NCI-H128 (cell line): ENCODE measurements at regions not wholly inside any gene's neighbourhood (a gene's known extent, or its start where the extent isn't known, plus 50 kb on each side); places are given as distances from the start of the nearest gene placed in this dataset.
"Not testable (repeated sequence)": the region's sequence is repeated elsewhere in the genome, so short reads cannot be mapped to it uniquely, and the experiment has no call there.

Experiments used
- DNase-seq: peaks from one replicate; lab custom pipeline; 2025; ENCODE audit not compliant: unreplicated experiment; lab: John Stamatoyannopoulos, UW

DNA sequence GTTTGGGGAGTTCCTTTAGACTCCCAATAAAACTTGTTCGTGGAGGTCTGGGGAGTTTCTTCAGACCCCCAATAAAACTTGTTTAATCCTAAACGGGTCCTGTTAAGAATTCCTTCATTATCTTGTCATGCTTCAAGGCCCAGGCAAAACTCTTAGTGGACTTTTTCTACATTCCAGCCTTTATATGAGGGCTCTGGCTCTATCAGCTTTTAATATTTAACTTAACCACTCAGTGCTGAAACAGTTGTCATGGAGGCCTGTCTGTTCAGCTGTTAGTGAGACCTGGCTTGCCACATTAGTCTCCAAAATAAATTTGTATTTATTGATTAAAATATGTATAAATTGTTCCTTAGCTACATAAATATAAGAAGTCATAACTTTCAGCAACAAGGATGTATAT, 1385.1 kb downstream of the REEP3 start:
- not testable (repeated sequence) for DNase-seq

DNA sequence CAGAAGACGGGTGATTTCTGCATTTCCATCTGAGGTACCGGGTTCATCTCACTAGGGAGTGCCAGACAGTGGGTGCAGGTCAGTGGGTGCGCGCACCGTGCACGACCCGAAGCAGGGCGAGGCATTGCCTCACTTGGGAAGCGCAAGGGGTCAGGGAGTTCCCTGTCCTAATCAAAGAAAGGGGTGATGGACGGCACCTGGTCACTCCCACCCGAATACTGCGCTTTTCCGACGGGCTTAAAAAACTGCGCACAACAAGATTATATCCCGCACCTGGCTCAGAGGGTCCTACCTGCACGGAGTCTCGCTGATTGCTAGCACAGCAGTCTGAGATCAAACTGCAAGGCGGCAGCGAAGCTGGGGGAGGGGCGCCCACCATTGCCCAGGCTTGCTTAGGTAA, 1403.1 kb downstream of the REEP3 start:
- not testable (repeated sequence) for DNase-seq

GRCh38 chr10:64952042-64952441, 1430.8 kb downstream of the REEP3 start:
- no peak for DNase-seq

DNA sequence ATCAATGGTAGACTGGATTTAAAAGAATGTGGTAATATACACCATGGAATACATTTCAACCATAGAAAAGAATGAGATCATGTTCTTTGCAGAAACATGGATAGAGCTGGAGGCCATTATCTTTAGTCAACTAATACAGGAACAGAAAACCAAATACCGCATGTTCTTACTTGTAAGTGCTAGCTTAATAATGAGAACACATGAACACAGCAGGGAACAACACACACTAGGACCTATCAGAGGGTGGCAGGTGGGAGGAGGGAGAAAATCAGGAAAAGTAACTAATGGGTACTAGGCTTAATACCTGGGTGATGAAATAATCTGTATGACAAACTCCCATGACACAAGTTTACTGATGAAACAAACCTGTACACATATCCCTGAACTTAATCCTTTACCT, 1435.2 kb downstream of the REEP3 start:
- DNase-seq: no peak

GRCh38 chr10:64959116-64959515, 1437.9 kb downstream of the REEP3 start:
- no peak for DNase-seq

- DNase-seq: no peak
Observed at GRCh38 chr10:64959883-64960282, 1438.7 kb downstream of the REEP3 start.

GRCh38 chr10:64973391-64973790, 1452.2 kb downstream of the REEP3 start:
- no peak for DNase-seq

DNA sequence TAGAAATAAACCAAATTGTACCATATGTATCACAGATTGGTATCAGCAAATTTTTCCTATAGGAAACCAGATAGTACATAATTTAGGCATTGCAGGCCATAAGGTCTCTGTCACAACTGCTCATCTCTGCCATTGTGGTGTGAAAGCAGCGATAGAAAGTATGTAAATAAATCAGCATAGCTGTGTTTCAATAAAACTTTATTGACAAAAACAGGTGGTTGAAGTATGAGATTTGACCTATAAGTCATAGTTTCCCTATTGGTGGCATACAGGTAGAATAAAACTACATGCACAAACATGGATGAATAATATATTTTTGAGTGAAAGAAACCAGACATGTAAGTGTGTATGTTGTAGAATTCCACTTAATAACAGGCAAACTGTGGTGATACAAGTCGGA, 1454.9 kb downstream of the REEP3 start:
- DNase-seq: no peak

GRCh38 chr10:64977915-64978314, 1456.7 kb downstream of the REEP3 start:
- no peak for DNase-seq

- DNase-seq: no peak
Observed at GRCh38 chr10:64996886-64997285, 1475.7 kb downstream of the REEP3 start.

DNA sequence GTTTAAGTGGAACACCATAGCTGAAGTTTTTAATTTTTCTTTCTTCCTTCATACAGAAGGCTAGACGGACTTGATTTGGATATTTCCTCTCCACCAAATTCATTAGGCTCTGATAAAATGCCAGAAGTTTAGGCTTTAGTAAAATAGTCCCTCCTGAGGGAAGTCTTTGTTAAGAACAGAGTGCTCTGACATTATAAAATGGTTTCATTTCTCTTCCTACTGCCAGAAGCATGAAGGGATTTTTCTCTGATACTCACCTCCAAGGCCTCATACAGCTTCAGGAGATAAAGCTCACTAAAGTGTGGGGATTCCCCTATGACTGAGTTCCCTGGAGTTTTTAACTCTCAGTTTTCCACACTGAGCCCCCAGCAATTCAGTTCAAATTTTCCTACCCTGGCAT, 1489.6 kb downstream of the REEP3 start:
- DNase-seq: no peak

- DNase-seq: no peak
Observed at GRCh38 chr10:65017523-65017922, 1496.3 kb downstream of the REEP3 start.

DNA sequence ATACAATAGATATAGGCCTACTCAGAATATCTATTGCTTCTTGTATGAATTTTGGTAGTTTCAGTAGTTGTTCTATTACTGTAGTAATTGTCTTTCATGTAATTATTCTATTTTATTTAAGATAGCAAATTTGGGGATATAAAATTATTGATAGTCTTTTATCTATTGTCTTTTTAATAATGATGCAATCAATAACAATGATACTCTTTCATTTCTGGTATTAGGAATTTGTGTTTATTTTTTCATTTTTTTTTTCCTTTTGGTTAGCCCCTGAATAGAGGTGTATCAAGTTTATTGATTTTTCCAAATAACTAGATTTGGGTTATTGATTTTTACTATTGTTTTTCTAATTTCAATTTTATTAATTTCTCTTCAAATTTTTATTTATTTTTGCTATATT, 1503.7 kb downstream of the REEP3 start:
- DNase-seq: no peak

GRCh38 chr10:65030263-65030662, 1509.1 kb downstream of the REEP3 start:
- DNase-seq: no peak

- no peak for DNase-seq
Observed at GRCh38 chr10:65032867-65033769, 1511.9 kb downstream of the REEP3 start.

GRCh38 chr10:65033957-65034356, 1512.8 kb downstream of the REEP3 start:
- DNase-seq: no peak

DNA sequence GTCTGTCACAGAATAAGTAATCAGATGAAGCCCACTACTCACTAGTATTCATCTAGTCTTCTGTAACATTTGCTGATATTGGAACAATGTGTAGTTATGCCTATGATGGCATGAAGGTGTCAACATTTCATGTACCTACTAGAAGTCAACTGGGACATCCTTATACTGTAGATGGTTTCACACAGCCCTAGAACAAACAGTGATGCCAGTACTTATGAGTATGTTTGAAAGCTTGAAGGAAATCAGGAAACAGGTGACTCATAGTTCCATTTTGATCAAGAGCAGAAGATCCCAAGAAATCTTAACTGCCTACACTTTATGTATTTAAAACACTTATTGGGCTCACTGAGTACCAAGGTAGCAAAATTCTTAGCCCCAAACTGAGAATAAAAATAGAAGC, 1519.6 kb downstream of the REEP3 start:
- no peak for DNase-seq

DNA sequence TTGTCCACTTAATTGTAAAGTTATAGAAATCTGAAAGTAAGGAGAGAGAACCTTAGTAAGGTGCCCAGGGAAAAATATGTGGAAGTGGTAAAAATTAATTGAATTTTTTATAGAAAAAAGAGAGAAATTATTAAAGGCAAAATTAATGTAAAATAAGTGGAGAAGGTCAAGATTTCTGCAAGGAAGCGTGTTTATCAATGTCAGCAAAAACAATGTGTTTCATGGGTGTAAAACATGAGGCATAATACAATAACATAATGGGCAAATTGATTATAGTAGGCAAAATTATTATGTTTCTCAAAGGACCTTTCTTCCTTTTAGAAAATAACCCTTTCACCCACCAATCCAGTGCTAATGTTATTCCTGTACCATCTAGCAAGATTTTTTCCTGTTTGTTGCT, 1520.1 kb downstream of the REEP3 start:
- no peak for DNase-seq

- DNase-seq: no peak
Observed at GRCh38 chr10:65042496-65042895, 1521.3 kb downstream of the REEP3 start.

DNA sequence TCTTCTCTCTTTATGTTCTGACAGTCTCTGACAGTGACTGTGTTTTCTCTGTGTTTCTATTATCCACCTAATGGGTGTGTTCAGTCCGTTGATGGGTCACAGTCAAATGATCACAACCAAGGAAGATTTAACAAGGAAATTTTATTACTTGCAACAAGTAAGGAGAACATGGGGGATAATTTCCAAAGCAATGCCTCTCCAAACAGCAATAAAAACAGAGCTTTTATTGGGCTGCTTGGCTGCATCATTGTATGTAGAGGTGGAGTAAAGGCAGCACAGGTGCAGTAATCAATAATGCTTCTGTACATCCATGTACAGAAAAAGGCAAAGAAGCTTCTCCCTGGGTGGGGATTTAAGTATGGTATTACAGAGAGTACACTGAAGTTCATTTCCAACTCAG, 1525.6 kb downstream of the REEP3 start:
- no peak for DNase-seq

GRCh38 chr10:65052111-65052510, 1530.9 kb downstream of the REEP3 start:
- DNase-seq: not testable (repeated sequence)

DNA sequence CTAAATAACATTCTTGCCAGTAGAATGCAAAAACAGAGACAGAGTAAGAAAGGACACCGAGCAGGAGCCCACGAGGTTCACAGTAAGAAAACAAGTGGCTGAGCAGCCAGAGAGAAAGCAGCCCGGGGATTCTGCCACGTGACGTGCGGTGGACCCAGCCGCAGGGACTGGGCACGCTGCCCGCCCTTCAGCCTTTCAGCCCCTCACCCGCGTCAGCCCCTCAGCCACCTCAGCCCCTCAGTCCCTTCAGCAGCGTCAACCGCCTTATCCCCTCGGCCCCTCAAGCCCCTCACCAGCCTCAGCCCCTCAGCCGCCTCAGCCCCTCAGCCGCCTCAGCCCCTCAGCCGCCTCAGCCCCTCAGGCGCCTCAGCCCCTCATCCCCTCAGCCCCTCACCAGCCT, 1532.2 kb downstream of the REEP3 start:
- not testable (repeated sequence) for DNase-seq

DNA sequence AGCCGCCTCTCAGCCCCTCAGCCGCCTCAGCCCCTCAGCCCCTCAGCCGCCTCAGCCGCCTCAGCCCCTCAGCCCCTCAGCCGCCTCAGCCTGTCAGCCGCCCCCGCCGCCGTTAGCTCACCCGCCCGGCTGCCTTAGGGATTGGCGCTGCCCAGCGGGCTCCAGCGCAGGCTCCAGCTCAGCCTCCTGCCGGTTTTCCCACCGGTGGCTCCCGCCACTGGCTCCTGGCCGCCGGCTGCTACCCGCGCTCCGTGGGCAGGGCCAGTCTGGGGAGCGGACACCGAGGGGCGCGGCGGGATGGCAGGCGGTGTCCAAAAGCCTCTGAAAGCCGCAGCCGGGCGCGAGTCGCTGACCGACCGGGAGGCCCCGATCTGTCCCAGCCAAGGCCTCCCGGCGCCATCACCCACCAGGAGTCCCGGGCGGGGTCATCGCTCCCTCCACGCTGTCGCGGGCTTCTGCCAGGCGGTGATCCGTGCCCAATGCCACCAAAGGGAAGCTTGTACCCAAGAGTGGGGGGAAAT, 1532.7 kb downstream of the REEP3 start:
- DNase-seq: not testable (repeated sequence)
